HEK293T (cell line): ENCODE measurements at regions not wholly inside any gene's neighbourhood (a gene's known extent, or its start where the extent isn't known, plus 50 kb on each side); places are given as distances from the start of the nearest gene placed in this dataset.
A peak's percentile ranks its signal among the peaks of the same experiment; 100 is the strongest.

Experiments
- CTCF ChIA-PET: fragments of 350-600 bp; formaldehyde crosslinking; extraction: SDS; loops from one replicate; lab custom pipeline; 2021; ENCODE audit warnings: antibody characterized with exemption, inconsistent platforms; lab: Yijun Ruan, JAX
- POLR2A ChIA-PET: fragments of 350-600 bp; formaldehyde crosslinking; extraction: SDS; loops from one replicate; lab custom pipeline; 2020; ENCODE audit warnings: antibody characterized with exemption, inconsistent platforms; lab: Yijun Ruan, JAX
- DNase-seq: peaks from one replicate; pipeline ENCODE4 v3.0.0; 2012; ENCODE audit warnings: mixed read lengths; ENCODE audit errors: extremely low spot score
- ARNT ChIP-seq: fragments of 450-650 bp; IDR thresholded peaks from 2 replicates; pipeline ENCODE4 v1.6.1; 2017; ENCODE audit warnings: mild to moderate bottlenecking
- BHLHE40 ChIP-seq: fragments of 450-650 bp; IDR thresholded peaks from 2 replicates; pipeline ENCODE4 v1.6.1; 2016; ENCODE audit warnings: mild to moderate bottlenecking, moderate library complexity, borderline replicate concordance
- CTBP1 ChIP-seq: fragments of 450-650 bp; IDR thresholded peaks from 2 replicates; pipeline ENCODE4 v1.6.1; 2016; ENCODE audit warnings: borderline replicate concordance
- ELF4 ChIP-seq: fragments of 450-650 bp; IDR thresholded peaks from 2 replicates; pipeline ENCODE4 v1.6.1; 2017; ENCODE audit warnings: antibody characterized with exemption
- FOXA1 ChIP-seq: fragments of 450-650 bp; IDR thresholded peaks from 2 replicates; pipeline ENCODE4 v1.6.1; 2016; ENCODE audit warnings: mild to moderate bottlenecking
- FOXK2 ChIP-seq: fragments of 450-650 bp; IDR thresholded peaks from 2 replicates; pipeline ENCODE4 v1.6.1; 2016; ENCODE audit warnings: mild to moderate bottlenecking
- FOXM1 ChIP-seq: fragments of 450-650 bp; IDR thresholded peaks from 2 replicates; pipeline ENCODE4 v1.6.1; 2017; ENCODE audit warnings: mild to moderate bottlenecking, borderline replicate concordance
- HDGF ChIP-seq: fragments of 450-650 bp; IDR thresholded peaks from 2 replicates; pipeline ENCODE4 v1.6.1; 2017; ENCODE audit warnings: antibody characterized with exemption, borderline replicate concordance
- L3MBTL2 ChIP-seq: fragments of 450-650 bp; conservative IDR thresholded peaks from 2 replicates; pipeline ENCODE4 v1.6.1; 2016; ENCODE audit warnings: mild to moderate bottlenecking
- LEF1 ChIP-seq: fragments of 450-650 bp; IDR thresholded peaks from 2 replicates; pipeline ENCODE4 v1.6.1; 2017; ENCODE audit warnings: mild to moderate bottlenecking, borderline replicate concordance
- NFRKB ChIP-seq: fragments of 450-650 bp; IDR thresholded peaks from 2 replicates; pipeline ENCODE4 v1.6.1; 2016; ENCODE audit warnings: mild to moderate bottlenecking, moderate library complexity
- SP1 ChIP-seq: fragments of 450-650 bp; IDR thresholded peaks from 2 replicates; pipeline ENCODE4 v1.6.1; 2017
- SUZ12 ChIP-seq: fragments of 450-650 bp; IDR thresholded peaks from 2 replicates; pipeline ENCODE4 v1.6.1; 2016; ENCODE audit warnings: mild to moderate bottlenecking
- TARDBP ChIP-seq: fragments of 450-650 bp; IDR thresholded peaks from 2 replicates; pipeline ENCODE4 v1.6.1; 2016
- ZNF384 ChIP-seq: fragments of 450-650 bp; IDR thresholded peaks from 2 replicates; pipeline ENCODE4 v1.6.1; 2016
- TF ChIP-seq, protein P1 (sequence below): fragments of 450-650 bp; IDR thresholded peaks from 2 replicates; pipeline ENCODE4 v1.6.1; 2016

GRCh38 chr13:88066847-88067246 is 395.7 kb downstream of the SLITRK5 start:
- TF ChIP-seq FOXA1 (no peak), FOXM1 (no peak), ARNT (no peak), NFRKB (no peak), CTBP1 (no peak), BHLHE40 (no peak), LEF1 (no peak), FOXK2 (no peak), ZNF384 (no peak), ELF4 (no peak), HDGF (no peak), SUZ12 (no peak), SP1 (no peak), L3MBTL2 (no peak)
- TF ChIP-seq, protein P1, sequence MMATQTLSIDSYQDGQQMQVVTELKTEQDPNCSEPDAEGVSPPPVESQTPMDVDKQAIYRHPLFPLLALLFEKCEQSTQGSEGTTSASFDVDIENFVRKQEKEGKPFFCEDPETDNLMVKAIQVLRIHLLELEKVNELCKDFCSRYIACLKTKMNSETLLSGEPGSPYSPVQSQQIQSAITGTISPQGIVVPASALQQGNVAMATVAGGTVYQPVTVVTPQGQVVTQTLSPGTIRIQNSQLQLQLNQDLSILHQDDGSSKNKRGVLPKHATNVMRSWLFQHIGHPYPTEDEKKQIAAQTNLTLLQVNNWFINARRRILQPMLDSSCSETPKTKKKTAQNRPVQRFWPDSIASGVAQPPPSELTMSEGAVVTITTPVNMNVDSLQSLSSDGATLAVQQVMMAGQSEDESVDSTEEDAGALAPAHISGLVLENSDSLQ: no peak
- DNase-seq: no peak
- CTCF ChIA-PET: no interaction called here
- POLR2A ChIA-PET: no interaction called here

DNA sequence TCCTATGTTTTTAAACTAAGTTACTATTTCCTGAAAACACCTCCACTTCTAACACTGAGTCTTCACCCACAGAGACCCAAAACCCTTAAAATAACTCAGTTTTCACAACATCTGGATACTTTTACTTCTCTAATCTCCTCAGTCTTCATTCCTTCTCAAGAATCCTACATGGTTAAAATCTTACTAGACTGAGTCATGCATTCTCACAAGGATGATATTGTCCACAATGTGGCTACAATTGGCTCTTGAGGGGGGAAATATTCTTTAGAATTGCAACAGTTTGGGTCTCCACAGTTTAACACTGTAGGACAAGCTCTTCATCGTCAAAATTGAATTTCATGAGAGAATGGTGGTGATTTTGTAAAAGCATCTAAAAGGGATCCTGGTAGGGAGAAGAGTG is 397.1 kb downstream of the SLITRK5 start:
- CTCF ChIA-PET: interaction anchor here (0.5 to 0.9 kb wide), 2 partner anchors 16 to 1143 kb away, joined by 3 read pairs; no protein-coding TSS in a partner anchor

GRCh38 chr13:88068975-88069374 is 397.8 kb downstream of the SLITRK5 start:
- POLR2A ChIA-PET: no interaction called here
- DNase-seq: peak; percentile 55
- TF ChIP-seq, protein P1: no peak
- TF ChIP-seq SUZ12: no peak
- no peak for TF ChIP-seq ZNF384
- TF ChIP-seq FOXK2: no peak
- TF ChIP-seq ELF4: no peak
- TF ChIP-seq FOXA1: no peak
- no peak for TF ChIP-seq FOXM1
- CTCF ChIA-PET: interaction anchor here (0.5 to 0.9 kb wide), 3 partner anchors 16 to 1855 kb away, joined by 3 to 4 read pairs (median 3); no protein-coding TSS in a partner anchor

More for the DNA sequence above, 397.1 kb downstream of the SLITRK5 start:
- POLR2A ChIA-PET: no interaction called here
- DNase-seq: no peak
- TF ChIP-seq CTBP1 (no peak), FOXM1 (no peak), ZNF384 (no peak), SP1 (no peak), LEF1 (no peak), TARDBP (no peak), ELF4 (no peak), HDGF (no peak), SUZ12 (no peak), NFRKB (no peak), L3MBTL2 (no peak), FOXK2 (no peak), ARNT (no peak), FOXA1 (no peak), BHLHE40 (no peak)
- TF ChIP-seq, protein P1: no peak

DNA sequence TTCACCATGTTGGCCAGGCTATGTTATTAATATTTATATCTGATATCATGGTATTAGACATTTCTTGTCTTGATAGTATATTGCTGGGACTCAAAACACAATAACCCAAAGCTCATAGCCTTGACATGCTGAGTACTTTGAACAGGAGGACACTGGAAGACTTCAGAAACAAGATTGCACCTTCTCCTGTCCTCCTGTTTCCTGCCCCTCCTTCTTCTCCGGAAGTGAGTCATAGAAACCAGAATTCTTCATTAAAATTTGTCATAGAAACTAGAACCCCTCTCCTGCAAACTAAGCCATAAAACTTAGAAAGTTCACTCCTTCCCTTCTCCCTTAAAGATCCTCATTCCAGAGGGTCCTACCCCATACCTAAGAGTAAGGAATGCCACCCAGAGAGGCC is 400.2 kb downstream of the SLITRK5 start:
- ChIA-PET POLR2A (no interaction called here), CTCF (no interaction called here)
- no peak for DNase-seq
- TF ChIP-seq FOXK2 (no peak), CTBP1 (no peak), TARDBP (no peak), LEF1 (no peak), BHLHE40 (no peak), ARNT (no peak), NFRKB (no peak), ELF4 (no peak), SP1 (no peak), FOXA1 (no peak), L3MBTL2 (no peak), SUZ12 (no peak), HDGF (no peak), ZNF384 (no peak), FOXM1 (no peak)
- TF ChIP-seq, protein P1: no peak

DNA sequence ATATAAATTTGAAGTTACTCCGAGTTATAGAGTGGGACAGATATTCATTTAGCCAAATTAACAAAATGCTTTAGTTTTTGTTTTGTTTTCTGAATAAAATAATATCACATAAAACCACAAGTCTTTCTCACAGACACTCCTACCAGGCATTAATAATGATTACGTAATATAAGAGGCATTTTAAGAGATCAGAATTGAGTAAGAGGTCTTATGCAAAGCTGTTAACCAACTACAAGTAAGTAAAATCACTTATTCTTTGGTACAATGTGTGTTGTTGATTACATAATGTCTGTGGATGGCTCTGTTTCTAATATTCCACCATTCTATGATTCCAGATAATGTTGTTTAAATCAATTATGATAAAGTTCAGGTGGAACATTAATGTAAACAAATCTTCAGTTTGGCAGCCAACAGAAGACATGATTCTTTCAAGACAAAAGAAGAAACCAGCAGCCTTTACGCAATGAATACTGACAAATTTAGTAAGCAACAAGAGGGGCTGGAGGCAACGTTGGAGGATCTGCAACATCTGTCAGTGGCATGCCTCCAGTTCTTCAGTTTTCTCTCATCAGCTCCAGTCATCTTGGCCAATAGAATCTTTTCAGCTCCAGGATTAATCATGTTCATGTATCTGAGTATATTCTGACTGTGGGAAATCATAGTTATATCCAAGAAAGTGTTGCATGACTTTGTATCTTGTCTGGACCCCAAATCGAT is 403.8 kb downstream of the SLITRK5 start:
- POLR2A ChIA-PET: no interaction called here
- TF ChIP-seq L3MBTL2 (no peak), LEF1 (no peak), FOXK2 (no peak), ZNF384 (no peak), FOXM1 (no peak), NFRKB (no peak), FOXA1 (no peak), SUZ12 (no peak), TARDBP (no peak), SP1 (no peak), CTBP1 (no peak), HDGF (no peak), BHLHE40 (no peak), ELF4 (no peak), ARNT (no peak)
- TF ChIP-seq, protein P1: no peak
- CTCF ChIA-PET: no interaction called here
- no peak for DNase-seq
